Thyroid gland (tissue), 4 donors: ENCODE measurements at regions not wholly inside any gene's neighbourhood (a gene's known extent, or its start where the extent isn't known, plus 50 kb on each side); places are given as distances from the start of the nearest gene placed in this dataset.

Experiments used
- POLR2A ChIP-seq, 2 donors: fragments of 450-650 bp; IDR thresholded peaks; one replicate each; pipeline ENCODE4 v1.6.1; 2017; ENCODE audit warnings: antibody characterized with exemption in 2 of 2, mild to moderate bottlenecking in 2 of 2, moderate library complexity in 1 of 2
- TF ChIP-seq, protein P1 (sequence below), 6 experiments: fragments of 200-600 bp in 3 of 6; fragments of 450-650 bp in 3 of 6; sonication (generic) in 3 of 6; IDR thresholded peaks; one replicate each; pipeline ENCODE4 v1.5.1; 2016 to 2019; ENCODE audit warnings: antibody characterized with exemption in 6 of 6, mild to moderate bottlenecking in 2 of 6, inconsistent platforms in 1 of 6, moderate library complexity in 1 of 6

DNA sequence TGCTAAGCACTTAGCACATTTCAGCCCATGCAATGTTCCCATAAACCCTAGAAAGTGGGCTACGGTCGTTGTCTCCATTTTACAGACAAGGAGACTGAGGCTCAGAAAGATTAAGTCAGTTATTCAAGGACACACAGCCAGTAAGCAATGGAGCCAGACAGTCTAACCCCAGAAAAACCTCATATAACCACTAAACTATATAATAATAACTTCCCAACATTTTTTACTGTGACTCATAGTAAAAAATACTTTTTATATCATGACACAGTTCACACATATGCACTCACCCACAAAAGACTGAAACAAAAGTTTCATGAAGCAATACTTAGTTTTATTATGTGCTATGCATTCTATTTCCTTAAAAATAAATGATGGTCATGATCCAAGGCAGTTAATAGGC is 66.2 kb upstream of the EYA2 start:
- TF ChIP-seq, protein P1, sequence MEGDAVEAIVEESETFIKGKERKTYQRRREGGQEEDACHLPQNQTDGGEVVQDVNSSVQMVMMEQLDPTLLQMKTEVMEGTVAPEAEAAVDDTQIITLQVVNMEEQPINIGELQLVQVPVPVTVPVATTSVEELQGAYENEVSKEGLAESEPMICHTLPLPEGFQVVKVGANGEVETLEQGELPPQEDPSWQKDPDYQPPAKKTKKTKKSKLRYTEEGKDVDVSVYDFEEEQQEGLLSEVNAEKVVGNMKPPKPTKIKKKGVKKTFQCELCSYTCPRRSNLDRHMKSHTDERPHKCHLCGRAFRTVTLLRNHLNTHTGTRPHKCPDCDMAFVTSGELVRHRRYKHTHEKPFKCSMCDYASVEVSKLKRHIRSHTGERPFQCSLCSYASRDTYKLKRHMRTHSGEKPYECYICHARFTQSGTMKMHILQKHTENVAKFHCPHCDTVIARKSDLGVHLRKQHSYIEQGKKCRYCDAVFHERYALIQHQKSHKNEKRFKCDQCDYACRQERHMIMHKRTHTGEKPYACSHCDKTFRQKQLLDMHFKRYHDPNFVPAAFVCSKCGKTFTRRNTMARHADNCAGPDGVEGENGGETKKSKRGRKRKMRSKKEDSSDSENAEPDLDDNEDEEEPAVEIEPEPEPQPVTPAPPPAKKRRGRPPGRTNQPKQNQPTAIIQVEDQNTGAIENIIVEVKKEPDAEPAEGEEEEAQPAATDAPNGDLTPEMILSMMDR (IDR thresholded peaks at IDR 0.05) = no peak
- no peak for TF ChIP-seq POLR2A (IDR thresholded peaks at IDR 0.05)
